Endometrium (tissue), 2 donors: ENCODE measurements at regions not wholly inside any gene's neighbourhood (a gene's known extent, or its start where the extent isn't known, plus 50 kb on each side); places are given as distances from the start of the nearest gene placed in this dataset.

Source experiments
- FAIRE-seq: peaks from 2 replicates; lab custom pipeline; 2012; peaks lifted over from hg19 to GRCh38; lab: Jason Lieb, UNC
- donor health status: control.
- donor health status: control.

GRCh38 chr18:38481576-38481975, 916.0 kb upstream of the CELF4 start:
- FAIRE-seq, result no peak

GRCh38 chr18:38475686-38476085, 910.1 kb upstream of the CELF4 start:
- FAIRE-seq, result no peak

- FAIRE-seq, result no peak
These were observed 907.9 kb upstream of the CELF4 start for GRCh38 chr18:38473535-38473934.

GRCh38 chr18:38470421-38470820, 904.8 kb upstream of the CELF4 start:
- no peak for FAIRE-seq

- FAIRE-seq, result no peak
These were observed 900.8 kb upstream of the CELF4 start for GRCh38 chr18:38466426-38466825.

- no peak for FAIRE-seq
These were observed 898.4 kb upstream of the CELF4 start for GRCh38 chr18:38464024-38464423.

- no peak for FAIRE-seq
These were observed 895.1 kb upstream of the CELF4 start for GRCh38 chr18:38460657-38461056.

- FAIRE-seq, result no peak
These were observed 893.8 kb upstream of the CELF4 start for GRCh38 chr18:38459131-38459994.

GRCh38 chr18:38458698-38459097, 893.1 kb upstream of the CELF4 start:
- no peak for FAIRE-seq

GRCh38 chr18:38456253-38456652, 890.7 kb upstream of the CELF4 start:
- no peak for FAIRE-seq

GRCh38 chr18:38454764-38455469, 889.3 kb upstream of the CELF4 start:
- FAIRE-seq, result no peak

GRCh38 chr18:38453880-38454279, 888.3 kb upstream of the CELF4 start:
- no peak for FAIRE-seq

GRCh38 chr18:38450876-38451275, 885.3 kb upstream of the CELF4 start:
- no peak for FAIRE-seq

- no peak for FAIRE-seq
These were observed 880.2 kb upstream of the CELF4 start for GRCh38 chr18:38445804-38446145.

GRCh38 chr18:38444971-38445803, 879.6 kb upstream of the CELF4 start:
- FAIRE-seq, result no peak

- no peak for FAIRE-seq
These were observed 862.1 kb upstream of the CELF4 start for GRCh38 chr18:38427736-38428135.

- no peak for FAIRE-seq
These were observed 861.6 kb upstream of the CELF4 start for GRCh38 chr18:38427234-38427633.

GRCh38 chr18:38421872-38422615, 856.4 kb upstream of the CELF4 start:
- no peak for FAIRE-seq

- FAIRE-seq, result no peak
These were observed 855.4 kb upstream of the CELF4 start for GRCh38 chr18:38421021-38421420.

- FAIRE-seq, result no peak
These were observed 855.0 kb upstream of the CELF4 start for GRCh38 chr18:38420611-38421010.

- FAIRE-seq, result no peak
These were observed 850.2 kb upstream of the CELF4 start for GRCh38 chr18:38415811-38416210.

- no peak for FAIRE-seq
These were observed 847.6 kb upstream of the CELF4 start for GRCh38 chr18:38413193-38413592.
